Liver (tissue), 8 donors: ENCODE measurements at regions not wholly inside any gene's neighbourhood (a gene's known extent, or its start where the extent isn't known, plus 50 kb on each side); places are given as distances from the start of the nearest gene placed in this dataset.

Experiments
- DNase-seq: peaks from one replicate; pipeline ENCODE4 v3.0.0-alpha.2; 2017; ENCODE audit warnings: low spot score
- H3K27ac ChIP-seq, 2 donors: one replicate each; pipeline ENCODE4 v1.7.0; 2013; ENCODE audit warnings: inconsistent platforms in 2 of 2, low read length in 2 of 2, control low read depth in 1 of 2, low read depth in 1 of 2, mild to moderate bottlenecking in 1 of 2
- H3K27me3 ChIP-seq, 4 donors: one replicate each; pipeline versions ENCODE4 v1.6.1 to v1.7.0; 2013; ENCODE audit warnings: low read length in 3 of 4, inconsistent platforms in 1 of 4, mild to moderate bottlenecking in 1 of 4, moderate library complexity in 1 of 4; ENCODE audit not compliant: control insufficient read depth in 4 of 4, insufficient read depth in 4 of 4
- H3K36me3 ChIP-seq, 4 donors: one replicate each; pipeline versions ENCODE4 v1.6.1 to v1.7.0; 2013; ENCODE audit warnings: low read length in 3 of 4, mild to moderate bottlenecking in 3 of 4, low read depth in 1 of 4, moderate library complexity in 1 of 4; ENCODE audit not compliant: control insufficient read depth in 4 of 4, insufficient read depth in 3 of 4
- H3K4me1 ChIP-seq, 4 donors: one replicate each; pipeline versions ENCODE4 v1.6.1 to v1.7.0; 2013; ENCODE audit warnings: low read length in 3 of 4, mild to moderate bottlenecking in 3 of 4, moderate library complexity in 1 of 4; ENCODE audit not compliant: control insufficient read depth in 4 of 4, insufficient read depth in 4 of 4
- H3K4me3 ChIP-seq, 3 donors: one replicate each; pipeline versions ENCODE4 v1.6.1 to v1.7.0; 2013; ENCODE audit warnings: low read length in 3 of 3, control low read depth in 1 of 3, low read depth in 1 of 3, mild to moderate bottlenecking in 1 of 3
- H3K9ac ChIP-seq, 2 donors: one replicate each; pipeline ENCODE4 v1.7.0; 2013; ENCODE audit warnings: low read length in 2 of 2, mild to moderate bottlenecking in 2 of 2, moderate library complexity in 2 of 2, control low read depth in 1 of 2, low read depth in 1 of 2
- H3K9me3 ChIP-seq, 4 donors: one replicate each; pipeline versions ENCODE4 v1.6.1 to v1.7.0; 2013; ENCODE audit warnings: low read length in 3 of 4; ENCODE audit not compliant: control insufficient read depth in 4 of 4
- ATF3 ChIP-seq: IDR thresholded peaks from 2 replicates; pipeline ENCODE4 v1.6.1; 2016; ENCODE audit warnings: antibody characterized with exemption
- CTCF ChIP-seq: fragments of 150-350 bp; IDR thresholded peaks from 2 replicates; pipeline ENCODE4 v1.5.1; 2017; ENCODE audit warnings: improper control_type of control experiment, low read depth, low read length; ENCODE audit not compliant: missing input control
- FOXA2 ChIP-seq: IDR thresholded peaks from 2 replicates; pipeline ENCODE4 v1.6.1; 2016; ENCODE audit warnings: antibody characterized with exemption
- GABPA ChIP-seq, 2 donors: IDR thresholded peaks in 1 of 2; conservative IDR thresholded peaks in 1 of 2; 2 replicates each; pipeline ENCODE4 v1.6.1; 2016; ENCODE audit warnings: antibody characterized with exemption in 2 of 2, mild to moderate bottlenecking in 1 of 2, moderate library complexity in 1 of 2
- HNF4A ChIP-seq, 2 donors: conservative IDR thresholded peaks; 2 replicates each; pipeline ENCODE4 v1.6.1; 2016; ENCODE audit warnings: antibody characterized with exemption in 2 of 2, mild to moderate bottlenecking in 2 of 2
- JUND ChIP-seq, 2 donors: IDR thresholded peaks; 2 replicates each; pipeline ENCODE4 v1.6.1; 2016; ENCODE audit warnings: antibody characterized with exemption in 2 of 2
- MAX ChIP-seq: IDR thresholded peaks from 2 replicates; pipeline ENCODE4 v1.6.1; 2016; ENCODE audit warnings: antibody characterized with exemption
- NR2F2 ChIP-seq: IDR thresholded peaks from 2 replicates; pipeline ENCODE4 v1.6.1; 2016; ENCODE audit warnings: antibody characterized with exemption
- RAD21 ChIP-seq, 2 donors: IDR thresholded peaks; 2 replicates each; pipeline ENCODE4 v1.6.1; 2016; ENCODE audit warnings: antibody characterized with exemption in 2 of 2, mild to moderate bottlenecking in 2 of 2
- REST ChIP-seq: IDR thresholded peaks from 2 replicates; pipeline ENCODE4 v1.6.1; 2016; ENCODE audit warnings: antibody characterized with exemption, mild to moderate bottlenecking
- RXRA ChIP-seq, 2 donors: IDR thresholded peaks; 2 replicates each; pipeline ENCODE4 v1.6.1; 2017 to 2018; ENCODE audit warnings: antibody characterized with exemption in 2 of 2, mild to moderate bottlenecking in 1 of 2
- SP1 ChIP-seq: IDR thresholded peaks from 2 replicates; pipeline ENCODE4 v1.6.1; 2018; ENCODE audit warnings: antibody characterized with exemption, mild to moderate bottlenecking
- TAF1 ChIP-seq: conservative IDR thresholded peaks from 2 replicates; pipeline ENCODE4 v1.6.1; 2016; ENCODE audit warnings: antibody characterized with exemption, mild to moderate bottlenecking
- YY1 ChIP-seq: IDR thresholded peaks from 2 replicates; pipeline ENCODE4 v1.6.1; 2016; ENCODE audit warnings: antibody characterized with exemption, mild to moderate bottlenecking
- ZBTB33 ChIP-seq: IDR thresholded peaks from 2 replicates; pipeline ENCODE4 v1.6.1; 2016; ENCODE audit warnings: antibody characterized with exemption
- WGBS: extraction: QIAGEN DNeasy Blood & Tissue Kit; methylation state at CpG from one replicate; pipeline ENCODE4 v1.1.7; 2013; 5-methylcytosine and 5-hydroxymethylcytosine counted together
- donor health status: healthy.
- donor health status: healthy.
- donor health status: healthy.
- donor health status: healthy.
- donor health status: healthy.

- no peak overlapping the region for H3K27ac ChIP-seq
- no peaks in the 10 kb centered on the region for H3K9me3 ChIP-seq
- no peaks in the 10 kb centered on the region for H3K4me1 ChIP-seq
- TF ChIP-seq REST (no peak), FOXA2 (no peak), CTCF (no peak), RAD21 (IDR thresholded peaks at IDR 0.05) (no peak), YY1 (no peak), MAX (no peak), RXRA (IDR thresholded peaks at IDR 0.05) (no peak), NR2F2 (no peak), HNF4A (conservative IDR thresholded peaks at IDR 0.05) (no peak), GABPA (IDR thresholded peaks at IDR 0.05 in 1 of 2, conservative IDR thresholded peaks at IDR 0.05 in 1 of 2) (no peak), JUND (IDR thresholded peaks at IDR 0.05) (no peak), SP1 (no peak), ATF3 (no peak), ZBTB33 (no peak), TAF1 (no peak)
- no peak overlapping the region for H3K4me3 ChIP-seq
- 78% methylated on average over 7 of the region's 7 CpGs for WGBS
- H3K27me3 ChIP-seq, result peaks cover 0 to 2% (median 0%) of the 10 kb centered on the region in 4 donors
- H3K36me3 ChIP-seq, result no peaks in the 10 kb centered on the region
- no peak overlapping the region for H3K9ac ChIP-seq
- DNase-seq, result no peak
These were observed 240.0 kb upstream of the NFE2L3 start for GRCh38 chr7:25911738-25912607.
